ENCODE measurements at regions not wholly inside any gene's neighbourhood (a gene's known extent, or its start where the extent isn't known, plus 50 kb on each side); places are given as distances from the start of the nearest gene placed in this dataset.

DNA sequence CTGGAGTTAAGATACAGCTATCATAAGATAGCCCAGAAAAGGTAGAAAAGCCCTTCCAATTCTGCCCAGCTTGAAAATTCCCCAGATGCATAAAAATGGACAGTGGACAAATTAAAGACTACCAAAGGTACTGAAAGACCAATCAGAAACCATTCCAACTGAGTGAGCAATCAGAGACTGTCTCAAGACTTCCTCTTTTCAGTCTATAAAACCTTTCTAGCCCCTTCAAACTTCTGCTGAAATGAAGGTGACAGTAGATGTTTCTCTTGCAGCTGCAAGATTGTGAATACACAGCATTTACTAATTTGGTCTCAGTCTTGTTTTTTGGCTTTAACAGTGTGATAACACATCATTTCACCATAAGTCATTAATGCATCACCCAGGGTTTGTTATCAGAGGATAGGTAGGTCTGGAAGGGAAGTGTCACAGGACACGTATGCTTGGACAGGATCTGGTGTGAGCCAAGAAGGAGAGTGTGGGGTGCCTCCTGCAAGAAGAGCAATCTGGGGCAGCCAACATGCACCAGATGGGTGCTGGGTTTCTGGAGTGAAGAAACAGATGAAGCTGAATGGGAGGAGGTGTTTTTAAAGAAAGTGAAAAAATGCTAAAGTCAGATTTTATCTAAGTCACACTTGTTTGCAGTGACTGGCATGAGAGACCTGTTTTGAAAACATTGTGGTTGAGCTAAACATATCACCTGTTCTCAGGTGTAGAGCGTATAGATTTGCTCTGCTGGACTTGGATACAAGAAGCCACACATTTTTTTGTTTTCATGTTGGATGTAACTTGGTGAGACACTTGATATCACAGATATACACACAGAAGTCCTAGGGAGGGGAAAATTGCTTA, 75.3 kb upstream of the DDX18 start:
- H3K4me3 ChIP-seq (ENCODE audit: low read depth, poor library complexity, severe bottlenecking) = no peak overlapping the region
- no peak for TF ChIP-seq POLR2A (IDR thresholded peaks at IDR 0.05)
- TF ChIP-seq CTCF (IDR thresholded peaks at IDR 0.05) = no peak
- 78 to 80% methylated on average over 2 of the region's 2 CpGs for WGBS, 2 donors
- no peak for DNase-seq (ENCODE audit: low spot score in 2 of 2)
- intact Hi-C loops (cut with DNase I; ENCODE audit: low total_unique reads) = no loop called here

DNA sequence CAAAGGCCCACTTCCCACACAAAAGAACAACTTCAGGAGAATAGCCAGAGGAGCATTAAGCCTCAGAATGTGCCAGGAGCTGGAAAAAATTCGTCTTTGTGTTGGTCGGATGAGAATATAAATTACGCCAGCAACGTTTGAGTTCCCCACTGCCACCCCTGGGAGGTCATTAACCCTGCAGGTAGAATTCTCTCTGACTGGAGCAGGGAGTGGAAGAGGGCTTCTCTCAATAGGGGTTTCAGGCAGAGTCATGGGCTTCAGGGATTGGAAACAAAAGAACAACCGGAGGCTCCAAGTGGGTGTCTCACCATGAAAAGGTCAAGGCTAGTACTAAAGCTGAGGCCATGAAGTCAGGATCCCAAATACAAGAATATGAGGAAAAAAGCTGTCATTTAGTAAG, 69.0 kb upstream of the DDX18 start:
- WGBS, 2 donors = 46 to 50% methylated on average over 5 of the region's 5 CpGs
- intact Hi-C loops (cut with DNase I; ENCODE audit: low total_unique reads) = no loop called here
- no peak for DNase-seq (ENCODE audit: low spot score in 2 of 2)
- TF ChIP-seq CTCF (IDR thresholded peaks at IDR 0.05) (no peak), POLR2A (IDR thresholded peaks at IDR 0.05) (no peak)
- no peak overlapping the region for H3K4me3 ChIP-seq (ENCODE audit: low read depth, poor library complexity, severe bottlenecking)

GRCh38 chr2:117755768-117756167, 58.7 kb upstream of the DDX18 start:
- no peak for DNase-seq (ENCODE audit: low spot score in 2 of 2)
- 65 to 79% methylated on average over 2 of the region's 2 CpGs for WGBS, 2 donors
- TF ChIP-seq CTCF (IDR thresholded peaks at IDR 0.05) (no peak), POLR2A (IDR thresholded peaks at IDR 0.05) (no peak)
- H3K4me3 ChIP-seq (ENCODE audit: low read depth, poor library complexity, severe bottlenecking) = no peak overlapping the region
- intact Hi-C loops (cut with DNase I; ENCODE audit: low total_unique reads) = no loop called here

GRCh38 chr2:117760916-117761315, 53.6 kb upstream of the DDX18 start:
- no peak overlapping the region for H3K4me3 ChIP-seq (ENCODE audit: low read depth, poor library complexity, severe bottlenecking)
- intact Hi-C loops (cut with DNase I; ENCODE audit: low total_unique reads) = no loop called here
- WGBS, 2 donors = 83 to 91% methylated on average over 1 of the region's 1 CpG
- TF ChIP-seq POLR2A (IDR thresholded peaks at IDR 0.05) (no peak), CTCF (IDR thresholded peaks at IDR 0.05) (no peak)
- DNase-seq (ENCODE audit: low spot score in 2 of 2) = no peak

DNA sequence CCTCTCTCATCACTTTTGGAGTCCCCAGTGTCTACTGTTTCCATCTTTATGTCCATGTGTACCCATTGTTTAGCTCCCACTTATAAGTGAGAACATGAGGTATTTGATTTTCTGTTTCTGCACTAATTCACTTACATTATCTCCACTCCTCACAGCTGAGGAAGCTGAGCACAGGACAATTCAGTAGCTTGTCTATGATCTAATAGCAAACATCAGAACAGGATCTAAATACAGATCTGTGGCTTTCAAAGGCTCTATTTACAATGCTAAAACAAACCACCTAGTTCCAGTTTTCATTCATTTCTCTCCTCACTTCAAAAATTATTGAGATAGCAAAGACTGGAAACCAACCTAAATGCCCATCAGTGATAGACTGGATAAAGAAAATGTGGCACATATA, 52.0 kb upstream of the DDX18 start:
- DNase-seq (ENCODE audit: low spot score in 2 of 2) = no peak
- TF ChIP-seq POLR2A (IDR thresholded peaks at IDR 0.05) = no peak
- no peak for TF ChIP-seq CTCF (IDR thresholded peaks at IDR 0.05)
- intact Hi-C loops (cut with DNase I; ENCODE audit: low total_unique reads) = no loop called here
- no peak overlapping the region for H3K4me3 ChIP-seq (ENCODE audit: low read depth, poor library complexity, severe bottlenecking)

GRCh38 chr2:117763804-117764203, 50.7 kb upstream of the DDX18 start:
- WGBS, 2 donors = 36 to 45% methylated on average over 4 of the region's 4 CpGs
- no peak for DNase-seq (ENCODE audit: low spot score in 2 of 2)
- H3K4me3 ChIP-seq (ENCODE audit: low read depth, poor library complexity, severe bottlenecking) = no peak overlapping the region
- no peak for TF ChIP-seq CTCF (IDR thresholded peaks at IDR 0.05)
- TF ChIP-seq POLR2A (IDR thresholded peaks at IDR 0.05) = no peak
- intact Hi-C loops (cut with DNase I; ENCODE audit: low total_unique reads) = no loop called here

All from lower leg skin (tissue), 4 donors.